Endothelial cell (in vitro differentiated cells): ENCODE measurements at regions not wholly inside any gene's neighbourhood (a gene's known extent, or its start where the extent isn't known, plus 50 kb on each side); places are given as distances from the start of the nearest gene placed in this dataset.
A peak's percentile ranks its signal among the peaks of the same experiment; 100 is the strongest.

Experiments used
- DNase-seq: peaks from one replicate; pipeline ENCODE4 v3.0.0; 2021; ENCODE audit warnings: low spot score
- H3K27ac Mint-ChIP-seq: one replicate; pipeline ENCODE4 v1.8.0; 2021; ENCODE audit warnings: mixed read lengths, inconsistent platforms; ENCODE audit not compliant: unreplicated experiment
- H3K27me3 Mint-ChIP-seq: one replicate; pipeline ENCODE4 v1.8.0; 2021; ENCODE audit warnings: mild to moderate bottlenecking, moderate library complexity, mixed read lengths, inconsistent platforms; ENCODE audit not compliant: unreplicated experiment
- H3K36me3 Mint-ChIP-seq: one replicate; pipeline ENCODE4 v1.8.0; 2021; ENCODE audit warnings: mild to moderate bottlenecking, low read depth, mixed read lengths, inconsistent platforms; ENCODE audit not compliant: unreplicated experiment
- H3K4me1 Mint-ChIP-seq: one replicate; pipeline ENCODE4 v1.8.0; 2021; ENCODE audit warnings: mild to moderate bottlenecking, mixed read lengths, inconsistent platforms; ENCODE audit not compliant: unreplicated experiment
- H3K4me3 Mint-ChIP-seq: one replicate; pipeline ENCODE4 v1.8.0; 2021; ENCODE audit warnings: mild to moderate bottlenecking, mixed read lengths, inconsistent platforms; ENCODE audit not compliant: unreplicated experiment
- H3K9me3 Mint-ChIP-seq: one replicate; pipeline ENCODE4 v1.8.0; 2021; ENCODE audit warnings: mixed read lengths, inconsistent platforms; ENCODE audit not compliant: unreplicated experiment
- CTCF ChIP-seq: fragments of 200-600 bp; sonication (generic); IDR thresholded peaks from one replicate; pipeline ENCODE4 v1.5.0; 2021; ENCODE audit warnings: antibody characterized with exemption; ENCODE audit not compliant: unreplicated experiment

- peak; percentile 54 for TF ChIP-seq CTCF
- H3K4me3 Mint-ChIP-seq, result no peak overlapping the region
- no peaks in the 10 kb centered on the region for H3K27me3 Mint-ChIP-seq
- H3K4me1 Mint-ChIP-seq, result no peaks in the 10 kb centered on the region
- no peaks in the 10 kb centered on the region for H3K9me3 Mint-ChIP-seq
- no peaks in the 10 kb centered on the region for H3K36me3 Mint-ChIP-seq
- H3K27ac Mint-ChIP-seq, result no peak overlapping the region
- DNase-seq, result peak; percentile 49
These were observed 575.8 kb downstream of the TOX3 start for GRCh38 chr16:51971184-51971583.

DNA sequence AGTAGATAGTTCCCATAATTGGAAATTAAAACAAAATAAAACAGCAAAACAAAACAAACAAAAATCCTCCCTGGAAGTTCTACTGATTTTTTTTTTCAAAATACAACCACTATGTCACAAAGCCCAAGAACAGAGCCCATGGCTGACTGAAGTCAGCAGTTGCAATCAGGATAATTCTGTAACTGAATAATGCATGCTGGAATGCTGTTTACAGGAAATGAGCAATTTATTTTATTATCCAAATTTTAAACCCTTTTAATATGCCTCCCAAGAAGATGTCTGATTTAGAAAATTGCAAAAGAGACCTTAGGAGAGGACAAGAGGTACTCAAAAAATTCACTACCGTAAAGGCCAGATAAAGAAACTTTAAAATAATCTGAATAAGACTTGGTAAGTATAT, 578.2 kb downstream of the TOX3 start:
- H3K27ac Mint-ChIP-seq, result no peak overlapping the region
- no peaks in the 10 kb centered on the region for H3K27me3 Mint-ChIP-seq
- H3K4me1 Mint-ChIP-seq, result no peaks in the 10 kb centered on the region
- TF ChIP-seq CTCF, result no peak
- no peak overlapping the region for H3K4me3 Mint-ChIP-seq
- DNase-seq, result no peak
- no peaks in the 10 kb centered on the region for H3K36me3 Mint-ChIP-seq
- H3K9me3 Mint-ChIP-seq, result no peaks in the 10 kb centered on the region

- no peaks in the 10 kb centered on the region for H3K4me1 Mint-ChIP-seq
- DNase-seq, result no peak
- no peak overlapping the region for H3K27ac Mint-ChIP-seq
- no peaks in the 10 kb centered on the region for H3K9me3 Mint-ChIP-seq
- no peaks in the 10 kb centered on the region for H3K36me3 Mint-ChIP-seq
- no peaks in the 10 kb centered on the region for H3K27me3 Mint-ChIP-seq
- no peak overlapping the region for H3K4me3 Mint-ChIP-seq
- TF ChIP-seq CTCF, result no peak
These were observed 579.3 kb downstream of the TOX3 start for GRCh38 chr16:51967646-51968045.

GRCh38 chr16:51960931-51961330, 586.0 kb downstream of the TOX3 start:
- Mint-ChIP-seq H3K27ac (no peak overlapping the region), H3K36me3 (no peaks in the 10 kb centered on the region), H3K4me1 (no peaks in the 10 kb centered on the region), H3K9me3 (no peaks in the 10 kb centered on the region), H3K27me3 (no peaks in the 10 kb centered on the region), H3K4me3 (no peak overlapping the region)
- no peak for DNase-seq
- no peak for TF ChIP-seq CTCF

- no peaks in the 10 kb centered on the region for H3K36me3 Mint-ChIP-seq
- H3K27ac Mint-ChIP-seq, result no peak overlapping the region
- H3K27me3 Mint-ChIP-seq, result peaks cover 2% of the 10 kb centered on the region
- H3K4me1 Mint-ChIP-seq, result peaks cover 10% of the 10 kb centered on the region
- no peak for TF ChIP-seq CTCF
- H3K9me3 Mint-ChIP-seq, result no peaks in the 10 kb centered on the region
- no peak for DNase-seq
- no peak overlapping the region for H3K4me3 Mint-ChIP-seq
These were observed 593.5 kb downstream of the TOX3 start for GRCh38 chr16:51953286-51953985.
